Suprapubic skin (tissue), 4 donors: ENCODE measurements at regions not wholly inside any gene's neighbourhood (a gene's known extent, or its start where the extent isn't known, plus 50 kb on each side); places are given as distances from the start of the nearest gene placed in this dataset.

ENCODE experiments used
- DNase-seq, 2 donors: peaks; one replicate each; pipeline ENCODE4 v3.0.0-alpha.2; 2019; ENCODE audit warnings: low spot score in 2 of 2
- H3K27ac ChIP-seq: fragments of 200-600 bp; sonication (generic); one replicate; pipeline ENCODE4 v1.5.1; 2019
- H3K27me3 ChIP-seq: fragments of 200-600 bp; sonication (generic); one replicate; pipeline ENCODE4 v1.5.1; 2019
- H3K36me3 ChIP-seq: fragments of 200-600 bp; sonication (generic); one replicate; pipeline ENCODE4 v1.5.1; 2019
- H3K4me1 ChIP-seq: fragments of 200-600 bp; sonication (generic); one replicate; pipeline ENCODE4 v1.5.1; 2019
- H3K4me3 ChIP-seq: fragments of 200-600 bp; sonication (generic); one replicate; pipeline ENCODE4 v1.5.1; 2019; ENCODE audit warnings: mild to moderate bottlenecking
- H3K9me3 ChIP-seq: fragments of 200-600 bp; sonication (generic); one replicate; pipeline ENCODE4 v1.5.1; 2019
- EP300 ChIP-seq: sonication (generic); formaldehyde crosslinking; IDR thresholded peaks from one replicate; pipeline ENCODE4 v1.6.1; 2017; ENCODE audit warnings: antibody characterized with exemption
- POLR2A ChIP-seq, 2 donors: fragments of 450-650 bp; IDR thresholded peaks; one replicate each; pipeline ENCODE4 v1.6.1; 2017; ENCODE audit warnings: antibody characterized with exemption in 2 of 2, mild to moderate bottlenecking in 2 of 2, moderate library complexity in 2 of 2
- POLR2AphosphoS5 ChIP-seq, 3 donors: sonication (generic); formaldehyde crosslinking; IDR thresholded peaks; one replicate each; pipeline ENCODE4 v1.6.1; 2017; ENCODE audit warnings: antibody characterized with exemption in 3 of 3
- WGBS: methylation state at CpG from one replicate; pipeline ENCODE4 v1.1.5; 2018; 5-methylcytosine and 5-hydroxymethylcytosine counted together
- TF ChIP-seq, protein P1 (sequence below), 2 donors: fragments of 200-600 bp in 1 of 2; fragments of 450-650 bp in 1 of 2; sonication (generic) in 1 of 2; IDR thresholded peaks; one replicate each; pipeline ENCODE4 v1.5.1; 2016 to 2019; ENCODE audit warnings: antibody characterized with exemption in 2 of 2, mild to moderate bottlenecking in 1 of 2, moderate library complexity in 1 of 2

DNA sequence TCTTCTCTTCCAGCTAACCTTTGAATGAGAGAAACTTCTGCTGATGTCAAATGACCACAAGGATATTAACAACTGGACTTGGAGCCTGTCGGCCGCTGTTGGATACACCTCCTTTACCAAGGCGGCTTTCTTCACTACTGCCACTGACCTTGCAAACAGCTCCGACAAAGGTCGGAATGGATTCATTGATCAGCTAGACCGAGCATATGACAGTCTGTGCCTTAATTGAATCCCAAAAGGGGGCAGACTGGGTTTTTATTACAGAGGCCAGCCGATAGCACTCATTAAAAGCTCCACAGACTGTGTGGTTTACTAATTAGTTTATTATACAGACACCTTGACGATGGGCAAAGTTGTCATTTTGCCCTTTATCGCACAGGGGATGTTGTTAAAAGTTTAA is 394.5 kb downstream of the RERGL start:
- H3K4me1 ChIP-seq, result no peaks in the 10 kb centered on the region
- DNase-seq, result no peak
- 80% methylated on average over 9 of the region's 9 CpGs for WGBS
- H3K9me3 ChIP-seq, result no peaks in the 10 kb centered on the region
- no peaks in the 10 kb centered on the region for H3K27me3 ChIP-seq
- H3K27ac ChIP-seq, result no peak overlapping the region
- H3K4me3 ChIP-seq, result no peak overlapping the region
- TF ChIP-seq POLR2AphosphoS5 (IDR thresholded peaks at IDR 0.05), result no peak
- TF ChIP-seq, protein P1, sequence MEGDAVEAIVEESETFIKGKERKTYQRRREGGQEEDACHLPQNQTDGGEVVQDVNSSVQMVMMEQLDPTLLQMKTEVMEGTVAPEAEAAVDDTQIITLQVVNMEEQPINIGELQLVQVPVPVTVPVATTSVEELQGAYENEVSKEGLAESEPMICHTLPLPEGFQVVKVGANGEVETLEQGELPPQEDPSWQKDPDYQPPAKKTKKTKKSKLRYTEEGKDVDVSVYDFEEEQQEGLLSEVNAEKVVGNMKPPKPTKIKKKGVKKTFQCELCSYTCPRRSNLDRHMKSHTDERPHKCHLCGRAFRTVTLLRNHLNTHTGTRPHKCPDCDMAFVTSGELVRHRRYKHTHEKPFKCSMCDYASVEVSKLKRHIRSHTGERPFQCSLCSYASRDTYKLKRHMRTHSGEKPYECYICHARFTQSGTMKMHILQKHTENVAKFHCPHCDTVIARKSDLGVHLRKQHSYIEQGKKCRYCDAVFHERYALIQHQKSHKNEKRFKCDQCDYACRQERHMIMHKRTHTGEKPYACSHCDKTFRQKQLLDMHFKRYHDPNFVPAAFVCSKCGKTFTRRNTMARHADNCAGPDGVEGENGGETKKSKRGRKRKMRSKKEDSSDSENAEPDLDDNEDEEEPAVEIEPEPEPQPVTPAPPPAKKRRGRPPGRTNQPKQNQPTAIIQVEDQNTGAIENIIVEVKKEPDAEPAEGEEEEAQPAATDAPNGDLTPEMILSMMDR (IDR thresholded peaks at IDR 0.05), result no peak
- TF ChIP-seq POLR2A (IDR thresholded peaks at IDR 0.05), result no peak
- TF ChIP-seq EP300, result no peak
- H3K36me3 ChIP-seq, result no peaks in the 10 kb centered on the region

- 90% methylated on average over 2 of the region's 2 CpGs for WGBS
- Histone ChIP-seq H3K36me3 (no peaks in the 10 kb centered on the region), H3K9me3 (no peaks in the 10 kb centered on the region), H3K4me3 (no peak overlapping the region), H3K4me1 (no peaks in the 10 kb centered on the region), H3K27ac (no peak overlapping the region), H3K27me3 (no peaks in the 10 kb centered on the region)
- DNase-seq, result no peak
- TF ChIP-seq EP300, result no peak
- TF ChIP-seq, protein P1 (IDR thresholded peaks at IDR 0.05), result no peak
- TF ChIP-seq POLR2A (IDR thresholded peaks at IDR 0.05), result no peak
- no peak for TF ChIP-seq POLR2AphosphoS5 (IDR thresholded peaks at IDR 0.05)
Measured at GRCh38 chr12:17691369-17691768, 398.6 kb downstream of the RERGL start.

DNA sequence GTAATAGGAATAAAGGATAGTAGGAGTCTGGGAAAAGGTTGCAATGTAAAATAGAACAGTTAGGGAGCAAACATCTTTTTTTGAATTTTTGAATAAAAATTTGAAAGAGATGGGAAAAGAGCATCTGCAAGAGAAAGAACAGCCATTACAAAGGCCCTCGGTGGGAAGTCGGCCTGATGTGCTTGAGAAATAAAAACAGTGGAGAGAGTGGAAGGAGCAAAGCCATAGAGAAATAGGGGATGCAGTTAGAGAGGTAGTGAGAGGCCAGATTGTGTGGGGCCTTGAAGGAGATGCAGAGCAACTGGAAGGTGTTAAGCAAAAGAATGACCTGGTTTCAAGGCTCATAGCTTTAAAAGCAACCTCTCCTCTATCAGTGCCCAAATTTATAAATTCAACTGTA is 409.8 kb downstream of the RERGL start:
- DNase-seq, result no peak
- Histone ChIP-seq H3K9me3 (no peaks in the 10 kb centered on the region), H3K27me3 (no peaks in the 10 kb centered on the region), H3K36me3 (no peaks in the 10 kb centered on the region), H3K4me3 (no peak overlapping the region), H3K4me1 (no peaks in the 10 kb centered on the region), H3K27ac (no peak overlapping the region)
- 28% methylated on average over 2 of the region's 2 CpGs for WGBS
- TF ChIP-seq, protein P1 (IDR thresholded peaks at IDR 0.05), result no peak
- TF ChIP-seq EP300, result no peak
- no peak for TF ChIP-seq POLR2A (IDR thresholded peaks at IDR 0.05)
- no peak for TF ChIP-seq POLR2AphosphoS5 (IDR thresholded peaks at IDR 0.05)

- no peak for DNase-seq
- no peaks in the 10 kb centered on the region for H3K36me3 ChIP-seq
- H3K4me3 ChIP-seq, result no peak overlapping the region
- H3K9me3 ChIP-seq, result no peaks in the 10 kb centered on the region
- no peak overlapping the region for H3K27ac ChIP-seq
- WGBS, result 90% methylated on average over 8 of the region's 10 CpGs
- no peaks in the 10 kb centered on the region for H3K27me3 ChIP-seq
- H3K4me1 ChIP-seq, result no peaks in the 10 kb centered on the region
- TF ChIP-seq POLR2AphosphoS5 (IDR thresholded peaks at IDR 0.05) (no peak), POLR2A (IDR thresholded peaks at IDR 0.05) (no peak), EP300 (no peak)
- TF ChIP-seq, protein P1 (IDR thresholded peaks at IDR 0.05), result no peak
Measured at GRCh38 chr12:17666641-17667324, 423.2 kb downstream of the RERGL start.

DNA sequence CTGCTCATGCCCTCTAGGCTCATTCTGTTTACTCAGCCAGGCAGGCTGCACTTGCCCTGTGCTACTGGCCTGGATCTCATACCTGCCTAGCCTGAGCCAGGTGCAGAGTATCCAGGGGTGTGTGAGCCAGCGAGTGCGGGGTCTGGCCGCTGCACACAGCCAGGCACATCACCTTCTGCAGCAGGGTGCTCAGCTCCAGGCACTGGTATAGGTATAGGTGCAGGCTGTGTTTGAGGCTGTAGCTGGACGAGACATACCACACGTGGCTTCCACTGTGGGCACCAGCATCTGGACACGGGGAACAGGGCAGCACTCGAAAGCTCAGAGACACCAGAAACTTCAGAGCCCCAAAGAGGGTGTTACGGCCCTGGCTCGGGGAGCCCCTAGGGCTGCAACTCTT is 424.2 kb downstream of the RERGL start:
- H3K4me3 ChIP-seq, result no peak overlapping the region
- no peaks in the 10 kb centered on the region for H3K27me3 ChIP-seq
- TF ChIP-seq POLR2A (IDR thresholded peaks at IDR 0.05), result no peak
- TF ChIP-seq EP300, result no peak
- TF ChIP-seq POLR2AphosphoS5 (IDR thresholded peaks at IDR 0.05), result no peak
- TF ChIP-seq, protein P1 (IDR thresholded peaks at IDR 0.05), result no peak
- no peaks in the 10 kb centered on the region for H3K36me3 ChIP-seq
- no peaks in the 10 kb centered on the region for H3K9me3 ChIP-seq
- no peaks in the 10 kb centered on the region for H3K4me1 ChIP-seq
- no peak for DNase-seq
- H3K27ac ChIP-seq, result no peak overlapping the region
- WGBS, result 71% methylated on average over 6 of the region's 9 CpGs
